ENCODE measurements at regions not wholly inside any gene's neighbourhood (a gene's known extent, or its start where the extent isn't known, plus 50 kb on each side); places are given as distances from the start of the nearest gene placed in this dataset.

GRCh38 chr2:21288299-21288698 lies 164.5 kb downstream of the TDRD15 start:
- no peak overlapping the region for H3K27ac ChIP-seq
- no peaks in the 10 kb centered on the region for H3K9me3 ChIP-seq
- intact Hi-C loops (cut with DNase I; ENCODE audit: low total_unique reads), result no loop called here

GRCh38 chr2:21288739-21289520 lies 165.2 kb downstream of the TDRD15 start:
- no peak for DNase-seq
- H3K9me3 ChIP-seq, result no peaks in the 10 kb centered on the region
- H3K27me3 ChIP-seq, result no peaks in the 10 kb centered on the region
- in situ Hi-C loops (cut with MboI; ENCODE audit: low sequenced_read_pairs in 4 of 4), result no loop called here
- no peaks in the 10 kb centered on the region for H3K36me3 ChIP-seq
- no peak for ATAC-seq
- no peak overlapping the region for H3K4me3 ChIP-seq
- H3K27ac ChIP-seq, result no peak overlapping the region
- intact Hi-C loops (cut with DNase I; ENCODE audit: low total_unique reads), result no loop called here
- TF ChIP-seq POLR2A (IDR thresholded peaks at IDR 0.05), result no peak
- TF ChIP-seq, protein P1, sequence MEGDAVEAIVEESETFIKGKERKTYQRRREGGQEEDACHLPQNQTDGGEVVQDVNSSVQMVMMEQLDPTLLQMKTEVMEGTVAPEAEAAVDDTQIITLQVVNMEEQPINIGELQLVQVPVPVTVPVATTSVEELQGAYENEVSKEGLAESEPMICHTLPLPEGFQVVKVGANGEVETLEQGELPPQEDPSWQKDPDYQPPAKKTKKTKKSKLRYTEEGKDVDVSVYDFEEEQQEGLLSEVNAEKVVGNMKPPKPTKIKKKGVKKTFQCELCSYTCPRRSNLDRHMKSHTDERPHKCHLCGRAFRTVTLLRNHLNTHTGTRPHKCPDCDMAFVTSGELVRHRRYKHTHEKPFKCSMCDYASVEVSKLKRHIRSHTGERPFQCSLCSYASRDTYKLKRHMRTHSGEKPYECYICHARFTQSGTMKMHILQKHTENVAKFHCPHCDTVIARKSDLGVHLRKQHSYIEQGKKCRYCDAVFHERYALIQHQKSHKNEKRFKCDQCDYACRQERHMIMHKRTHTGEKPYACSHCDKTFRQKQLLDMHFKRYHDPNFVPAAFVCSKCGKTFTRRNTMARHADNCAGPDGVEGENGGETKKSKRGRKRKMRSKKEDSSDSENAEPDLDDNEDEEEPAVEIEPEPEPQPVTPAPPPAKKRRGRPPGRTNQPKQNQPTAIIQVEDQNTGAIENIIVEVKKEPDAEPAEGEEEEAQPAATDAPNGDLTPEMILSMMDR (IDR thresholded peaks at IDR 0.05 in 4 of 5, conservative IDR thresholded peaks at IDR 0.05 in 1 of 5), result no peak
- H3K4me1 ChIP-seq, result no peaks in the 10 kb centered on the region

More at GRCh38 chr2:21288299-21288698, 164.5 kb downstream of the TDRD15 start:
- no peak for DNase-seq
- Histone ChIP-seq H3K27me3 (no peaks in the 10 kb centered on the region), H3K4me1 (no peaks in the 10 kb centered on the region), H3K36me3 (no peaks in the 10 kb centered on the region), H3K4me3 (no peak overlapping the region)
- TF ChIP-seq, protein P1 (IDR thresholded peaks at IDR 0.05 in 4 of 5, conservative IDR thresholded peaks at IDR 0.05 in 1 of 5), result no peak
- no peak for TF ChIP-seq POLR2A (IDR thresholded peaks at IDR 0.05)
- in situ Hi-C loops (cut with MboI; ENCODE audit: low sequenced_read_pairs in 4 of 4), result no loop called here
- no peak for ATAC-seq

DNA sequence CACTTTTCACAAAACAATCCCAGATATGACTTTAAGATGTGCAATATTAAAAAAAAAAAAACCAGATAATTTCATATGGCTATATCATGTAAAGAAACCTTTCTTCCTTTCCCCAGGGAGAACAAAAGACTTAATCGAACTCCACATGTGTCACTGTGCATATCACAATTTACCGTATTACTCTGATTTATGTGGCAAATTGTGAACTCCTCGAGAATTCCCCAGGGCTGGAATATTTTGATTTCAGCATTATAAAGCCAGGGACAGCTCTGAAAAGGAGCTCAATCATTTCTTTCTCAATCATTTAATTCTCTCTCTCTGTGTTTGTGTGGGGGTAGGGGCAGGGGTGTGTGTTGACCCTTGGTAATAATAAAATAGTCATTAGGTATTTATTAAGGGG lies 165.8 kb downstream of the TDRD15 start:
- no peaks in the 10 kb centered on the region for H3K27me3 ChIP-seq
- H3K4me1 ChIP-seq, result no peaks in the 10 kb centered on the region
- in situ Hi-C loops (cut with MboI; ENCODE audit: low sequenced_read_pairs in 4 of 4), result no loop called here
- no peak for DNase-seq
- H3K36me3 ChIP-seq, result no peaks in the 10 kb centered on the region
- intact Hi-C loops (cut with DNase I; ENCODE audit: low total_unique reads), result no loop called here
- TF ChIP-seq POLR2A (IDR thresholded peaks at IDR 0.05), result no peak
- TF ChIP-seq, protein P1 (IDR thresholded peaks at IDR 0.05 in 4 of 5, conservative IDR thresholded peaks at IDR 0.05 in 1 of 5), result no peak
- no peaks in the 10 kb centered on the region for H3K9me3 ChIP-seq
- no peak for ATAC-seq
- H3K27ac ChIP-seq, result no peak overlapping the region
- no peak overlapping the region for H3K4me3 ChIP-seq

GRCh38 chr2:21289989-21290388 lies 166.2 kb downstream of the TDRD15 start:
- TF ChIP-seq POLR2A (IDR thresholded peaks at IDR 0.05), result no peak
- TF ChIP-seq, protein P1 (IDR thresholded peaks at IDR 0.05 in 4 of 5, conservative IDR thresholded peaks at IDR 0.05 in 1 of 5), result no peak
- intact Hi-C loops (cut with DNase I; ENCODE audit: low total_unique reads), result no loop called here
- no peak overlapping the region for H3K27ac ChIP-seq
- H3K4me1 ChIP-seq, result no peaks in the 10 kb centered on the region
- DNase-seq, result no peak
- ATAC-seq, result no peak
- no peak overlapping the region for H3K4me3 ChIP-seq
- no peaks in the 10 kb centered on the region for H3K27me3 ChIP-seq
- H3K36me3 ChIP-seq, result no peaks in the 10 kb centered on the region
- in situ Hi-C loops (cut with MboI; ENCODE audit: low sequenced_read_pairs in 4 of 4), result no loop called here
- H3K9me3 ChIP-seq, result no peaks in the 10 kb centered on the region

All from gastrocnemius medialis (tissue), 4 donors.